Gastroesophageal sphincter (tissue), 4 donors: ENCODE measurements at regions not wholly inside any gene's neighbourhood (a gene's known extent, or its start where the extent isn't known, plus 50 kb on each side); places are given as distances from the start of the nearest gene placed in this dataset.

ENCODE experiments used
- ATAC-seq: fragments of 150-250 bp; one replicate; pipeline ENCODE4 v1.9.1; 2016; ENCODE audit warnings: mild to moderate bottlenecking, moderate library complexity
- H3K27ac ChIP-seq, 4 donors: fragments of 200-600 bp; sonication (generic) in 3 of 4; 1 replicate in 3 of 4; 2 replicates in 1 of 4; pipeline ENCODE4 v1.5.1; 2016 to 2019
- H3K27me3 ChIP-seq: fragments of 200-600 bp; sonication (generic); one replicate; pipeline ENCODE4 v1.5.1; 2019
- H3K36me3 ChIP-seq, 2 donors: fragments of 200-600 bp; sonication (generic); one replicate each; pipeline ENCODE4 v1.5.1; 2019; ENCODE audit warnings: control low read depth in 1 of 2
- H3K4me1 ChIP-seq, 3 donors: fragments of 200-600 bp; sonication (generic); 1 replicate in 2 of 3; 2 replicates in 1 of 3; pipeline ENCODE4 v1.5.1; 2016 to 2019; ENCODE audit warnings: control low read depth in 2 of 3
- H3K4me3 ChIP-seq, 2 donors: fragments of 200-600 bp; sonication (generic); one replicate each; pipeline ENCODE4 v1.5.1; 2019; ENCODE audit warnings: mild to moderate bottlenecking in 1 of 2, moderate library complexity in 1 of 2
- H3K9me3 ChIP-seq, 3 donors: fragments of 200-600 bp; sonication (generic); one replicate each; pipeline ENCODE4 v1.5.1; 2017 to 2019; ENCODE audit warnings: control low read depth in 2 of 3
- EP300 ChIP-seq: sonication (generic); formaldehyde crosslinking; IDR thresholded peaks from one replicate; pipeline ENCODE4 v1.6.1; 2017; ENCODE audit warnings: antibody characterized with exemption, mild to moderate bottlenecking
- POLR2A ChIP-seq, 2 donors: fragments of 450-650 bp; IDR thresholded peaks; one replicate each; pipeline ENCODE4 v1.6.1; 2017; ENCODE audit warnings: antibody characterized with exemption in 2 of 2, mild to moderate bottlenecking in 2 of 2, moderate library complexity in 1 of 2
- POLR2AphosphoS5 ChIP-seq: sonication (generic); formaldehyde crosslinking; IDR thresholded peaks from one replicate; pipeline ENCODE4 v1.6.1; 2017; ENCODE audit warnings: antibody characterized with exemption
- WGBS, 2 donors: methylation state at CpG; one replicate each; pipeline ENCODE4 v1.1.5; 2018; ENCODE audit warnings: low coverage in 1 of 2; 5-methylcytosine and 5-hydroxymethylcytosine counted together
- TF ChIP-seq, protein P1 (sequence below), 4 experiments: fragments of 200-600 bp in 2 of 4; fragments of 450-650 bp in 2 of 4; sonication (generic) in 1 of 4; IDR thresholded peaks; one replicate each; pipeline ENCODE4 v1.5.1; 2017 to 2019; ENCODE audit warnings: antibody characterized with exemption in 4 of 4, mild to moderate bottlenecking in 2 of 4, moderate library complexity in 2 of 4

GRCh38 chr17:72008236-72008876, 112.5 kb upstream of the SOX9 start:
- H3K27ac ChIP-seq: no peak overlapping the region
- H3K27me3 ChIP-seq: no peaks in the 10 kb centered on the region
- 58 to 67% methylated on average over 4 to 5 of the region's 5 CpGs for WGBS, 2 donors
- no peak for ATAC-seq
- no peaks in the 10 kb centered on the region for H3K36me3 ChIP-seq
- no peaks in the 10 kb centered on the region for H3K4me1 ChIP-seq
- no peak overlapping the region for H3K4me3 ChIP-seq
- TF ChIP-seq, protein P1, sequence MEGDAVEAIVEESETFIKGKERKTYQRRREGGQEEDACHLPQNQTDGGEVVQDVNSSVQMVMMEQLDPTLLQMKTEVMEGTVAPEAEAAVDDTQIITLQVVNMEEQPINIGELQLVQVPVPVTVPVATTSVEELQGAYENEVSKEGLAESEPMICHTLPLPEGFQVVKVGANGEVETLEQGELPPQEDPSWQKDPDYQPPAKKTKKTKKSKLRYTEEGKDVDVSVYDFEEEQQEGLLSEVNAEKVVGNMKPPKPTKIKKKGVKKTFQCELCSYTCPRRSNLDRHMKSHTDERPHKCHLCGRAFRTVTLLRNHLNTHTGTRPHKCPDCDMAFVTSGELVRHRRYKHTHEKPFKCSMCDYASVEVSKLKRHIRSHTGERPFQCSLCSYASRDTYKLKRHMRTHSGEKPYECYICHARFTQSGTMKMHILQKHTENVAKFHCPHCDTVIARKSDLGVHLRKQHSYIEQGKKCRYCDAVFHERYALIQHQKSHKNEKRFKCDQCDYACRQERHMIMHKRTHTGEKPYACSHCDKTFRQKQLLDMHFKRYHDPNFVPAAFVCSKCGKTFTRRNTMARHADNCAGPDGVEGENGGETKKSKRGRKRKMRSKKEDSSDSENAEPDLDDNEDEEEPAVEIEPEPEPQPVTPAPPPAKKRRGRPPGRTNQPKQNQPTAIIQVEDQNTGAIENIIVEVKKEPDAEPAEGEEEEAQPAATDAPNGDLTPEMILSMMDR (IDR thresholded peaks at IDR 0.05): no peak
- TF ChIP-seq POLR2A (IDR thresholded peaks at IDR 0.05): no peak
- TF ChIP-seq EP300: no peak
- no peak for TF ChIP-seq POLR2AphosphoS5
- no peaks in the 10 kb centered on the region for H3K9me3 ChIP-seq

DNA sequence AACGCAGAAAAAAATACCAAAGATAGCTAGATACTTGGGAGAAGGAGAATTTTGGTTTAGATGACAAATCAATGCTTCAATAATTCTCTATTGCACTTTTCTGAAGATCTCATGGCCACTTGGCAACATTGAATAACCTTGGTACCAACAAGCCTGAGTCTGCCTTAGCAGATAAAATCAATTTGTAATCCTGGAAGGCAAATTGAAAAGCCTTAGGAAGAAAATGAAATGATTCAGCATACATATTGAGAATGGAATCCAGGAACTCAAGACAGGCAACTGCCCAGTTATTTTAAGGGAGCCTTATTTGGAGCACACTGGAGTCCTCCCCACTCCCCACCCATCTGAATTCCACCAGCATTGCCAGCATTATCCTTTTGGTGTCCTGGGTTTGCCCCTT, 109.3 kb upstream of the SOX9 start:
- H3K27ac ChIP-seq: no peak overlapping the region
- H3K36me3 ChIP-seq: no peaks in the 10 kb centered on the region
- no peak overlapping the region for H3K4me3 ChIP-seq
- no peak for TF ChIP-seq EP300
- no peaks in the 10 kb centered on the region for H3K4me1 ChIP-seq
- 82 to 86% methylated on average over 1 of the region's 1 CpG for WGBS, 2 donors
- H3K27me3 ChIP-seq: peaks cover 2% of the 10 kb centered on the region
- H3K9me3 ChIP-seq: no peaks in the 10 kb centered on the region
- ATAC-seq: no peak

DNA sequence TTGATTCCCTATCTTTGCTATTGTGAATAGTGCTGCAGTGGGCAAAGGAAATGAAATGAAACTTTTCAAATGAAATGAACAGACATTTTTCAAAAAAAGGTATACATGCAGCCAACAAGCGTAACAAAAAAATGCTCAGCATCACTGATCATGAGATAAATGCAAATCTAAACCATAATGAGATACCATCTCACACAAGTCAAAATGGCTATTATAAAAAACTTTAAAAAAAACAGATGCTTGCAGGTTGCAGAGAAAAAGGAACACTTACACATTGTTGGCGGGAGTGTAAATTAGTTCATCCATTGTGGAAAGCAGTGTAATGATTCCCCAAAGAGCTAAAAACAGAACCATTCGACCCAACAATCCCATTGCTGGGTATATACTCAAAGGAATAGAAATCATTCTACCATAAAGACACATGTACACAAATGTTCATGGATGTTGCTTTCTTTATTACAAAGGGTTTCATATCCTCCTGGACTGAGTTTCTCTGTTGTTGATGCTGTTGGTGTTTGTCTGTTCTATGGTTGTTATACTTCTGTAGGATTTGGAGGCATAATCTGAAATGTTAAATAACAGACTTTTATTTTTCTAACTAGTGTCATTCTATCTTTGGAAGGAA, 99.3 kb upstream of the SOX9 start:
- Histone ChIP-seq H3K4me3 (no peak overlapping the region), H3K9me3 (no peaks in the 10 kb centered on the region), H3K27ac (no peak overlapping the region), H3K4me1 (no peaks in the 10 kb centered on the region), H3K36me3 (no peaks in the 10 kb centered on the region), H3K27me3 (peaks cover 15% of the 10 kb centered on the region)
- WGBS, 2 donors: 91 to 93% methylated on average over 3 of the region's 3 CpGs
- no peak for ATAC-seq
- TF ChIP-seq POLR2AphosphoS5 (no peak), EP300 (no peak), POLR2A (IDR thresholded peaks at IDR 0.05) (no peak)
- TF ChIP-seq, protein P1 (IDR thresholded peaks at IDR 0.05): no peak

- H3K9me3 ChIP-seq: no peaks in the 10 kb centered on the region
- H3K27ac ChIP-seq: no peak overlapping the region
- 53 to 74% methylated on average over 6 of the region's 6 CpGs for WGBS, 2 donors
- peaks cover 24% of the 10 kb centered on the region for H3K27me3 ChIP-seq
- no peak for ATAC-seq
- H3K4me1 ChIP-seq: no peaks in the 10 kb centered on the region
- TF ChIP-seq EP300: no peak
- no peak for TF ChIP-seq POLR2AphosphoS5
- TF ChIP-seq, protein P1 (IDR thresholded peaks at IDR 0.05): no peak
- no peak for TF ChIP-seq POLR2A (IDR thresholded peaks at IDR 0.05)
- no peaks in the 10 kb centered on the region for H3K36me3 ChIP-seq
- H3K4me3 ChIP-seq: no peak overlapping the region
Observed at GRCh38 chr17:72022328-72023275, 98.2 kb upstream of the SOX9 start.

DNA sequence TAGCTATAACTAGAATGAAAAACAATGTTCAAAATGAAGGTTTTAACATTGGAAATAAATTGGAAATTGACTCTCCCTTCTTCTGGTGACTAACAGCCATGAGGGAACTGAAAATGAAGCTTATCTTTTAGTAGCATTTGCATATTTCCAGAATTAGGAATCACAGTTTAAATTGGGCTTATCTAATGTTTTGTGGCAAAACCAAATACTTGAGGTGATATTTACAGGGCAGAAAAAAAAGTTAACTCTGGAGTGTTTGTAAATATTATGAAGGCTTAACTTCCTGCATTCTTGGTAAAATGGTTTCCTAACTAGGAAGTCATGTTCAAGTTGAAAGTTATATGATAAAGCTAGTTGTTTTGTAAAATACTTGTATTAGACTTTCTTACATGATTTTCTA, 96.4 kb upstream of the SOX9 start:
- TF ChIP-seq EP300 (no peak), POLR2AphosphoS5 (no peak), POLR2A (IDR thresholded peaks at IDR 0.05) (no peak)
- TF ChIP-seq, protein P1 (IDR thresholded peaks at IDR 0.05): no peak
- ATAC-seq: no peak
- Histone ChIP-seq H3K36me3 (no peaks in the 10 kb centered on the region), H3K27me3 (peaks cover 38% of the 10 kb centered on the region), H3K4me3 (no peak overlapping the region), H3K9me3 (no peaks in the 10 kb centered on the region), H3K4me1 (no peaks in the 10 kb centered on the region), H3K27ac (no peak overlapping the region)
